Posterior cingulate gyrus (tissue), 11 donors: ENCODE measurements at regions not wholly inside any gene's neighbourhood (a gene's known extent, or its start where the extent isn't known, plus 50 kb on each side); places are given as distances from the start of the nearest gene placed in this dataset.

Source experiments
- DNase-seq, 10 donors: peaks; one replicate each; pipeline versions ENCODE4 v3.0.0 to v3.0.0-alpha.2; 2020 to 2021; ENCODE audit warnings: mixed read lengths in 3 of 10
- intact Hi-C: fragments of 100-400 bp; cut with DNase I; formaldehyde crosslinking; loops from one replicate; pipeline ENCODE4 v1.15.1; 2023

DNA sequence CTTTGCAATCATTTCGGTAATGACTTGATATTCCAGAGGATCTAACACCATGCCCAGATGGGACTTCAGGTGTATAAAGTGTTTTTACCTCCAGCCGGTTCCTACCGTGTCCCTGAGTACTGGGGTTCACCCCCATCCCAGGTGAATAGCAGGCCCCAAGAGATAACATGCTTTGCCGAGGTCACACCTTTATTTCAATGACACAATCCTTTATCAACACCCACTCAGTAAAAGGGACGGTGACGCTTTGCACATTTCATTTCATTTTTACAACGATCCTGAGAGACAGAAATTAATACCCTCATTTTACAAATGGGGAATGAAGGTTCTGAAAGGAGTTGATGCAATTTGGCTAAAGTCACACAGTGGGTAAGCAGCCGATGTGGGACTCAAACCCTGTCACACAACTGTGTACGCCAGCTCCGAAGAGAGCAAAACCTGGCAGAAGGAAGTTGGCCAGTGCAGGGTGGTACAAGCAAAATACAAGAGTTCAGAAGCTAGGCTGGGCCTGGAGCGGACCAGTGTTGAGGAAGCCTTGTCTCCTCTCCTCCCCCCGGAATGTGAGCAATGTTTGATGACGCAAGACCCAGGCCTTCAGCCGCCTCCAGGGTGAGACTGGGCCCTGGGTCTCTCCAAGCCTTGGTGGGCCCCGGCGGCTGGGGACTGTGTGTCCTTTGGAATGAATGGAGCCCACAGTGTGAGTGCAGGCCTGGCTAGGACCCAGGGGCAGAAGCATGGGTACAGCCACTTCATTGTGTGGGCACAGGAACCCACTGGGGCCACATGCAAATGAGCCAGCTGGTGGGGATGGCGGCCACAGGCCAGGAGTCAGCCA is 139.6 kb upstream of the MYCN start:
- DNase-seq, result peak; percentile 74 to 99 (median 90)
- intact Hi-C loops, result loop anchor here (5.0 kb wide), 1 partner anchor 68 kb away; no protein-coding TSS in a partner anchor

- DNase-seq, result no peak
- intact Hi-C loops, result loop anchor here (5.0 kb wide), 1 partner anchor 69 kb away; no protein-coding TSS in a partner anchor
These were observed 138.9 kb upstream of the MYCN start for GRCh38 chr2:15801439-15801838.

GRCh38 chr2:15801904-15802303 is 138.4 kb upstream of the MYCN start:
- intact Hi-C loops, result loop anchor here (5.0 kb wide), 1 partner anchor 70 kb away; no protein-coding TSS in a partner anchor
- peak in 1 of 10 donors; percentile 69 for DNase-seq

GRCh38 chr2:15802657-15803542 is 137.4 kb upstream of the MYCN start:
- intact Hi-C loops, result loop anchor here (5.0 kb wide), 1 partner anchor 71 kb away; no protein-coding TSS in a partner anchor

DNA sequence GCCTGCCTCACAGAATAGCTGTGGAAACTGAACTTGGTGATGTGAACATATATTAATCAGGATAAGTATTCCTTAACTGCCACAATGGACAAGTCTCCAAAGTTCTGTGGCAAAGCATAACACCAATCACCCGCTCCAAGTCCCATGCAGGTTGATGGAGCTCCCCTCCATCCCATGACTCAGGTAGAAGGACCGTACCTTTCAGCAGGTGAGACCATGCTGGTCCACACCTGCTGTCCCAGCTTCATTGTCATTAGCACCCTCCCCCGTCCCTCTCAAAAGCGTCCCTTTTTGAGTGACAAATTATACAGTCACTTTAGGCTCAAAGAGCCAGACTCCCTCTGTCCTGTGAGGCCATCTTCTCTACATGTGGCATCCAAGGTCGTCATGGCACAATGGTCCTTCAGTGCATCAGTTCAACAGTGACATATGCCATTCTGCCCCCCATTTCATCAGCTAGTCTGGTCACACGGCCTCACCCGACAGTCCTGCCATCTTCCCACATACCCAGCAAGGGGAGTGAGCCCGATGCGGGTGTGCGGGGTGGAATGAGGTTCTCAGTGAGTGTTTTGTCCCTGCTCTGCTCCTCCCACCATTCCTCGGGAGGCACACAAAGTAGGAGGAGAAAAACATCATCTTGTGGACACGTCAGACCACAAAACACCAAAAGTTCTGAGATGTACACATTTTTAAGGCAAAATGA is 136.7 kb upstream of the MYCN start:
- intact Hi-C loops, result loop anchor here (5.0 kb wide), 1 partner anchor 71 kb away; no protein-coding TSS in a partner anchor

More at GRCh38 chr2:15802657-15803542, 137.4 kb upstream of the MYCN start:
- DNase-seq, result peak in 1 of 10 donors; percentile 46

DNA sequence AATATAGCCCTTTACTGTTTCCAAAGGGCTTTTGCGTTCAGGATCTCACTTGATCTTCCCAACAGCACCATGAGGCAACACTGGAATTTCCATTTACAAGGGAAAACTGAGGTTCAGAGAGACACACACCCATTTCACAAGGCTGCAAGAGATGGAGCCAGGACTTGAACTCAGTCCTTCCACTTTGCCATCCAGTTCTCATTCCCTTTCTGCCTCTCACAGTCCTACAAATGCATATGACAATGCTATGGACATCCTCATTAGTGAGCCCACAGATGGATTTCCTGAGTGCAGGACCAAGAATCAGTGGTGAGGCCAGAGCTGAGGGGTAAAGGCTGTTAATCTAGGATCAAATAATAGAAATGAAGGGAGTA is 136.1 kb upstream of the MYCN start:
- intact Hi-C loops, result loop anchor here (5.0 kb wide), 1 partner anchor 72 kb away; no protein-coding TSS in a partner anchor
- no peak for DNase-seq

More for the DNA sequence above, 136.7 kb upstream of the MYCN start:
- DNase-seq, result peak in 1 of 10 donors; percentile 68

GRCh38 chr2:15804691-15805090 is 135.7 kb upstream of the MYCN start:
- DNase-seq, result no peak
- intact Hi-C loops, result loop anchor here (5.0 kb wide), 1 partner anchor 72 kb away; no protein-coding TSS in a partner anchor

DNA sequence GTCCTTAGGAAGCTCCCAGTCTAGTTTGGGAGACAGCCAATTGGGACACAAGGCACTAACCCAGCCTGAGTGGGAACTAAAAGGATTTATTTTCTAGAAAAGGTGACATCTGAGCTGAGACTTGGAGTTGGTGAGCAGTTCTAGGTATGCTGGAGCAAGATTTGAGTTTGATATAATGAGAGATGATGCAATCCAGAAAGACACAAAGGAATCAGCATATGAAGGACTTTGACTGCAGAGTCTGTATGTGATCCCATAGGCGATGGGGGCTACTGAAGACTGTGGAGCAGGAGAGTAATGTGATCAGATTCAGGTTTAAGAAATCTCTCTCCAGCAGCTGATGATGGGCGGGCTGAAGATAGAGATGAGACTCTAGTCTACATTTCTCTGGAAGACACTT is 135.1 kb upstream of the MYCN start:
- DNase-seq, result no peak
- intact Hi-C loops, result no loop called here

- intact Hi-C loops, result no loop called here
- no peak for DNase-seq
These were observed 134.6 kb upstream of the MYCN start for GRCh38 chr2:15805772-15806171.

DNA sequence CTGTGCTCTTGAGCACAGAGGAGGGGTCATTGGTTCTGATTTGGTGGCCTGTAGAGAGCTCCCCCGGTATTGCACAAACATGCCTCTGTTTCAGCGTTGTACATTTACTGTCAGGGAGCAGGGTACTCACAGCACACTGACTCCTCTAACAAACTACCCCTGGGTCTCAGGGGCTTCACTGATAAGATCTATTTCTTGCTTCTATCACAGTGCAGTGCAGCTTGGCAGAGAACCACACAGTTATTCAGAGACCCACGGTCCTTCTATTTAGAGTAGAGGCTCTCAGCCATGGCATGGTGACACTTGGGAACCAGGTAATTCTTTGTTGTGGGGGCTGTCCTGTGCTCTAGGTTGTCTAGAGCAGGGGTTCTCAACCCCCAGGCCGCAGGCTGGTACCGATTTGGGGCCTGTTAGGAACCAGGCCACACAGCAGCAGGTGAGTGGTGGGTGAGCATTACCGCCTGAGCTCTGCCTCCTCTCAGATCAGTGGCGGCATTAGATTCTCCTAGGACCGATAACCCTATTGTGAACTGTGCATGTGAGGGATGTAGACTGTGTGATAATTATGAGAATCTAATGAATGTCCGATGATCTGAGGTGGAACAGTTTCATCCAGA is 133.4 kb upstream of the MYCN start:
- no peak for DNase-seq
- intact Hi-C loops, result no loop called here

GRCh38 chr2:15807418-15808203 is 132.7 kb upstream of the MYCN start:
- intact Hi-C loops, result no loop called here

GRCh38 chr2:15808204-15808910 is 132.0 kb upstream of the MYCN start:
- peak in 1 of 10 donors; percentile 67 for DNase-seq
- intact Hi-C loops, result no loop called here

More at GRCh38 chr2:15807418-15808203, 132.7 kb upstream of the MYCN start:
- DNase-seq, result no peak

- intact Hi-C loops, result no loop called here
- peak in 1 of 10 donors; percentile 57 for DNase-seq
These were observed 131.4 kb upstream of the MYCN start for GRCh38 chr2:15808944-15809343.

DNA sequence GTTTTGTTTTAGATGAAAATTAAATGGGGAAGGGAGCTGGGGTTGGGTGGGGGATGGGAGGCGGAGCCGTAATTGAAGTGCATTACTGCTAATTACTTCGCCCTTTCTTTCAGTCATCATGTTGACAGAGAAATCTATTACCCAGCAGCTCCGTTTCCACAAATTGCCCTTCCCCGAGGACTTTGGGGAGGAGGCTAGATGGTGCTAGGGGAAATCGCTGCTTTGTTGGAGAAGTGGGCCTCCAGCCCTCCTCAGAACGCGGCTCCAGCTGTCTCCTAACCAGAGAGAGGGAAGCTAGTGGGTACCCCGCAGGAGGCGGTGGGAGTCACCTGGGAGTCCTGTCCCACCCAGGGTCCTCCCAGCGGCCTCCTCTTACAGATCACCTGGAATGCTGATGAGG is 130.9 kb upstream of the MYCN start:
- DNase-seq, result no peak
- intact Hi-C loops, result no loop called here

GRCh38 chr2:15810477-15811150 is 129.7 kb upstream of the MYCN start:
- intact Hi-C loops, result no loop called here
- DNase-seq, result no peak

GRCh38 chr2:15811367-15811766 is 129.0 kb upstream of the MYCN start:
- DNase-seq, result no peak
- intact Hi-C loops, result no loop called here

DNA sequence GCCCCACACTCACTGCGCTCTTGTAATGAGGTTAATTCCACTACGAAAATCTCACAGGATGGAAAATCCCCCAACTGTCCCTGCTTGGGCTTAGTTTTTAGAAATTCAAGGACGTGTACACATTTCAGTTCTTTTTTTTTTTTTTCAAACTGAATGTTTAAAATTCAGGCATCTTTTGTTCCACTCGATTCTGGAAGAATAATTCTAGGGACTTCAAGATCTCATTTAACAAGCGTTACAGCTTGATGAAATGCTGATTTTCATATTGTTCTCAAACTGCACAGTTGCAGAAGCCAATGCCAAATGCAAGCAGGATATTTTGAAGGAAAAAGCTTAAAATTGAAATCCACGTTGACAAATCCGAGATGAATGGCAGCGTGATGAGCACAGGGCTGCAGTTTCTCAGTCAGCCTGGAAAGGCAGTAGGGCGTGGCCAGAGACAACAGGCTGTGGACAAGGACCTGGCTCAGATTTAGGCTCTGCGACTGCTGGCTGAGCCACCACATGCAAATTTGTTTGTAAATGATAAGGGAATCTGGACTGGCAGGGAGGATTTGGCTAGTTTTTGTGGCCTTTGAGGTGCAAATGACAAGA is 128.1 kb upstream of the MYCN start:
- DNase-seq, result peak in 5 of 10 donors; percentile 35 to 88 (median 75)
- intact Hi-C loops, result no loop called here
